H1 (cell line): ENCODE measurements at regions not wholly inside any gene's neighbourhood (a gene's known extent, or its start where the extent isn't known, plus 50 kb on each side); places are given as distances from the start of the nearest gene placed in this dataset.

Experiments
- CBX8 ChIP-seq: fragments of 300-800, 300-1000 bp; sonication (generic); IDR thresholded peaks from 2 replicates; pipeline ENCODE4 v1.7.1; 2016; ENCODE audit warnings: low read depth, low read length, borderline replicate concordance
- TAF7 ChIP-seq: optimal IDR thresholded peaks from 2 replicates; pipeline ENCODE3; 2011; ENCODE audit warnings: low read depth, mild to moderate bottlenecking, inconsistent platforms, low read length, moderate library complexity, borderline replicate concordance
- TCF12 ChIP-seq: IDR thresholded peaks from 2 replicates; pipeline ENCODE4 v1.6.1; 2011; ENCODE audit warnings: low read depth, mild to moderate bottlenecking, low read length

DNA sequence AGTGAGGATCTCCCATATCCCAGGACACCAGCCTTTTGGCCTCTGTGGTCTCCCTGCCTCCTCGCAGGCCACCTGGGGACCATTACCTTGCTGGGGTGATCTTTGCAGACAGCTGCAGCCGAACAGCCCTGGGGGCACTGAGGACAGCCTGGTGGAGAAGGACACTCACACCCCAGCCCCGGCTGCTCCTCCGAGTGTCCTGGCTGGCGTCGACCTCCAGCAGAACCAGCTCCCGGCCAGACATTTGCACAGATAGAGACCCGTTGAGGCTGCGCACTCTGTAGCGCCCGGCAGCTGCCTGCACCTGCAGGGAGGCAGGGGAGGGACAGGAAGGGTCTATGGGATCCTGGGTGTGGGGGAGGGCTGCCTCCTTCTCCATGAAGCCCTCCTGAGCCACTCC is 90.3 kb downstream of the RMI2 start (continued):
- TF ChIP-seq TAF7 (no peak), TCF12 (no peak), CBX8 (no peak)
